OCI-LY3 (cell line): ENCODE measurements at regions not wholly inside any gene's neighbourhood (a gene's known extent, or its start where the extent isn't known, plus 50 kb on each side); places are given as distances from the start of the nearest gene placed in this dataset.

ENCODE experiments used
- CTCF ChIP-seq: fragments of 200-600, 300-600 bp; sonication (generic); IDR thresholded peaks from 2 replicates; pipeline ENCODE4 v1.5.1; 2014; ENCODE audit warnings: antibody characterized with exemption, low read length, low read depth
- EZH2phosphoT487 ChIP-seq: fragments of 200-600 bp; shearing (Covaris generic); IDR thresholded peaks from 2 replicates; pipeline ENCODE4 v1.6.1; 2018; ENCODE audit warnings: antibody characterized with exemption, mixed run types, low read depth

- no peak for TF ChIP-seq CTCF
- TF ChIP-seq EZH2phosphoT487, result no peak
Observed at GRCh38 chr7:110568932-110569331, 522.0 kb upstream of the LRRN3 start.
